Gastroesophageal sphincter (tissue), 3 donors: ENCODE measurements at regions not wholly inside any gene's neighbourhood (a gene's known extent, or its start where the extent isn't known, plus 50 kb on each side); places are given as distances from the start of the nearest gene placed in this dataset.

Source experiments
- POLR2A ChIP-seq, 2 donors: fragments of 450-650 bp; IDR thresholded peaks; one replicate each; pipeline ENCODE4 v1.6.1; 2017; ENCODE audit warnings: antibody characterized with exemption in 2 of 2, mild to moderate bottlenecking in 2 of 2, moderate library complexity in 1 of 2
- POLR2AphosphoS5 ChIP-seq: sonication (generic); formaldehyde crosslinking; IDR thresholded peaks from one replicate; pipeline ENCODE4 v1.6.1; 2017; ENCODE audit warnings: antibody characterized with exemption
- TF ChIP-seq, protein P1 (sequence below), 4 experiments: fragments of 200-600 bp in 2 of 4; fragments of 450-650 bp in 2 of 4; sonication (generic) in 1 of 4; IDR thresholded peaks; one replicate each; pipeline ENCODE4 v1.5.1; 2017 to 2019; ENCODE audit warnings: antibody characterized with exemption in 4 of 4, mild to moderate bottlenecking in 2 of 4, moderate library complexity in 2 of 4

DNA sequence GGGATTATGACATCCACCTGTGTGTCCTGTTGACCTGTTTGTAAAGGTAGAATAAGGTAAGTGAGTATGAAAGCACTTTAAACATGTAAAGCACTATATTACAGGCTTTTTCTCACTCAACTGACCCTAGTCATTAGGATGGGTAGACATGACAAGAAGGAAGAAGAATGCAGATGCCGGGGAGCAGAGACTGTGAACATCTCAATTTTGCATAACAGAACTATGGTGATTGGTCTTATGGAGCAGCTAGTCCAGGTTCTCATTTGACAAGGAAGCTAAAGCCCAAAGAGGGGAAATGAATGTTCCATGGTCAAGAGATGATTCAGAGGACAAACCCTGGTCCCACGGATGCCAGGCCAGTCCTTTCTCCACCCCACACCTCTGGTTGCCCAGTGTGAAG is 200.1 kb upstream of the BCL6 start:
- TF ChIP-seq, protein P1, sequence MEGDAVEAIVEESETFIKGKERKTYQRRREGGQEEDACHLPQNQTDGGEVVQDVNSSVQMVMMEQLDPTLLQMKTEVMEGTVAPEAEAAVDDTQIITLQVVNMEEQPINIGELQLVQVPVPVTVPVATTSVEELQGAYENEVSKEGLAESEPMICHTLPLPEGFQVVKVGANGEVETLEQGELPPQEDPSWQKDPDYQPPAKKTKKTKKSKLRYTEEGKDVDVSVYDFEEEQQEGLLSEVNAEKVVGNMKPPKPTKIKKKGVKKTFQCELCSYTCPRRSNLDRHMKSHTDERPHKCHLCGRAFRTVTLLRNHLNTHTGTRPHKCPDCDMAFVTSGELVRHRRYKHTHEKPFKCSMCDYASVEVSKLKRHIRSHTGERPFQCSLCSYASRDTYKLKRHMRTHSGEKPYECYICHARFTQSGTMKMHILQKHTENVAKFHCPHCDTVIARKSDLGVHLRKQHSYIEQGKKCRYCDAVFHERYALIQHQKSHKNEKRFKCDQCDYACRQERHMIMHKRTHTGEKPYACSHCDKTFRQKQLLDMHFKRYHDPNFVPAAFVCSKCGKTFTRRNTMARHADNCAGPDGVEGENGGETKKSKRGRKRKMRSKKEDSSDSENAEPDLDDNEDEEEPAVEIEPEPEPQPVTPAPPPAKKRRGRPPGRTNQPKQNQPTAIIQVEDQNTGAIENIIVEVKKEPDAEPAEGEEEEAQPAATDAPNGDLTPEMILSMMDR (IDR thresholded peaks at IDR 0.05) = no peak
- TF ChIP-seq POLR2A (IDR thresholded peaks at IDR 0.05) (no peak), POLR2AphosphoS5 (no peak)
